Endothelial cell of umbilical vein (primary cell): ENCODE measurements at regions not wholly inside any gene's neighbourhood (a gene's known extent, or its start where the extent isn't known, plus 50 kb on each side); places are given as distances from the start of the nearest gene placed in this dataset.

Source experiments
- BruUV-seq: library from RNA; stranded (reverse); fragments of 400-500 nt; replicated peaks from 2 replicates; lab custom pipeline; 2021; lab: Mats Ljungman, UMichigan
- CTCF ChIA-PET: fragments of 300-600, 350-600 bp; sonication (Branson Sonifier 250); formaldehyde crosslinking; loops from one replicate; lab custom pipeline; 2021; ENCODE audit warnings: antibody characterized with exemption, inconsistent platforms; lab: Charles Lee
- POLR2A ChIA-PET: fragments of 300-600, 350-600 bp; sonication (Branson Sonifier 250); formaldehyde crosslinking; loops from one replicate; lab custom pipeline; 2021; ENCODE audit warnings: antibody characterized with exemption, inconsistent platforms; lab: Charles Lee
- DNase-seq: peaks from one replicate; pipeline ENCODE4 v3.0.0-alpha.2; 2011; ENCODE audit warnings: low read depth, low spot score
- FAIRE-seq: peaks from 2 replicates; lab custom pipeline; 2011; peaks lifted over from hg19 to GRCh38; lab: Jason Lieb, UNC
- H2AFZ ChIP-seq: 2 replicates; pipeline ENCODE4 v1.6.0; 2012; ENCODE audit warnings: low read depth, low read length, control low read depth, inconsistent platforms
- H3K27ac ChIP-seq: 2 replicates; pipeline ENCODE4 v1.5.1; 2011; ENCODE audit warnings: low read depth, mild to moderate bottlenecking, control low read depth, low read length, moderate library complexity; ENCODE audit not compliant: insufficient read depth
- H3K27me3 ChIP-seq, 2 experiments: 2 replicates each; pipeline versions ENCODE4 v1.6.0 to v1.6.1; 2011; ENCODE audit warnings: low read length in 2 of 2, mixed read lengths in 1 of 2; ENCODE audit not compliant: control insufficient read depth in 2 of 2, insufficient read depth in 2 of 2
- H3K36me3 ChIP-seq, 2 experiments: 2 replicates in 1 of 2; 3 replicates in 1 of 2; pipeline ENCODE4 v1.5.1; 2011; ENCODE audit warnings: low read length in 2 of 2, mild to moderate bottlenecking in 1 of 2, moderate library complexity in 1 of 2; ENCODE audit not compliant: control insufficient read depth in 2 of 2, insufficient read depth in 2 of 2; ENCODE audit errors: extremely low read depth in 1 of 2
- H3K4me1 ChIP-seq: 3 replicates; pipeline ENCODE4 v1.5.1; 2011; ENCODE audit warnings: mild to moderate bottlenecking, low read length; ENCODE audit not compliant: control insufficient read depth, insufficient read depth; ENCODE audit errors: extremely low read depth
- H3K4me2 ChIP-seq: 2 replicates; pipeline ENCODE4 v1.6.1; 2011; ENCODE audit warnings: low read length, control low read depth, mixed read lengths; ENCODE audit not compliant: insufficient read depth
- H3K4me3 ChIP-seq, 3 experiments: fragments of 200-600 bp in 1 of 3; sonication (generic), shearing (Covaris generic) in 1 of 3; replicated peaks in 1 of 3; 2 replicates each; pipeline ENCODE4 v1.5.1; 2011 to 2016; ENCODE audit warnings: control low read depth in 3 of 3, low read length in 3 of 3, mild to moderate bottlenecking in 2 of 3, inconsistent platforms in 1 of 3, low read depth in 1 of 3, moderate library complexity in 1 of 3; ENCODE audit not compliant: insufficient read depth in 1 of 3
- H3K79me2 ChIP-seq: 2 replicates; pipeline ENCODE4 v1.6.0; 2012; ENCODE audit warnings: low read length, inconsistent platforms; ENCODE audit not compliant: control insufficient read depth, insufficient read depth
- H3K9ac ChIP-seq: replicated peaks from 2 replicates; pipeline ENCODE3; 2011; ENCODE audit warnings: low read length, control low read depth; ENCODE audit not compliant: insufficient read depth; ENCODE audit errors: extremely low read depth
- H3K9me1 ChIP-seq: replicated peaks from 3 replicates; pipeline ENCODE4 v1.6.0; 2011; ENCODE audit warnings: mild to moderate bottlenecking, low read length; ENCODE audit not compliant: control insufficient read depth, insufficient read depth; ENCODE audit errors: extremely low read depth
- H3K9me3 ChIP-seq: replicated peaks from 2 replicates; pipeline ENCODE4 v1.5.1; 2012; ENCODE audit warnings: low read length, inconsistent platforms; ENCODE audit not compliant: control insufficient read depth, insufficient read depth
- H4K20me1 ChIP-seq: replicated peaks from 2 replicates; pipeline ENCODE3; 2011; ENCODE audit warnings: mild to moderate bottlenecking, low read length; ENCODE audit not compliant: control insufficient read depth, insufficient read depth; ENCODE audit errors: extremely low read depth
- CTCF ChIP-seq, 2 donors: IDR thresholded peaks; 1 replicate in 1 of 2; 2 replicates in 1 of 2; pipeline ENCODE4 v1.5.1; 2011; ENCODE audit warnings: low read length in 2 of 2, mild to moderate bottlenecking in 2 of 2, moderate library complexity in 2 of 2, control low read depth in 1 of 2, inconsistent platforms in 1 of 2, low read depth in 1 of 2; ENCODE audit not compliant: insufficient read depth in 1 of 2; ENCODE audit errors: extremely low read depth in 1 of 2
- EZH2 ChIP-seq: IDR thresholded peaks from 2 replicates; pipeline ENCODE4 v1.6.1; 2012; ENCODE audit warnings: borderline replicate concordance, low read depth, mild to moderate bottlenecking, moderate library complexity, low read length, inconsistent platforms; ENCODE audit not compliant: severe bottlenecking
- GATA2 ChIP-seq: IDR thresholded peaks from 2 replicates; pipeline ENCODE4 v1.7.0; 2011; ENCODE audit warnings: low read depth, mild to moderate bottlenecking, moderate library complexity, mixed read lengths, low read length; ENCODE audit not compliant: insufficient read length, insufficient read depth
- JUN ChIP-seq: IDR thresholded peaks from 2 replicates; pipeline ENCODE4 v1.6.1; 2011; ENCODE audit warnings: borderline replicate concordance, low read depth; ENCODE audit not compliant: insufficient read length, insufficient read depth
- MAX ChIP-seq: IDR thresholded peaks from 2 replicates; pipeline ENCODE4 v1.6.1; 2011; ENCODE audit not compliant: insufficient read depth, insufficient read length
- MYC ChIP-seq: IDR thresholded peaks from one replicate; pipeline ENCODE4 v1.6.1; 2011; ENCODE audit warnings: mild to moderate bottlenecking, low read depth, low read length
- POLR2A ChIP-seq: IDR thresholded peaks from 2 replicates; pipeline ENCODE4 v1.6.1; 2012; ENCODE audit warnings: low read depth, mild to moderate bottlenecking, control low read depth, low read length
- POLR2AphosphoS5 ChIP-seq: IDR thresholded peaks from 2 replicates; pipeline ENCODE4 v1.6.1; 2012; ENCODE audit warnings: low read depth, mild to moderate bottlenecking, control low read depth, low read length, moderate library complexity; ENCODE audit not compliant: insufficient read depth
- dilution Hi-C: fragments of 300-500 bp; cut with MboI; formaldehyde crosslinking; loops from one replicate; pipeline ENCODE4 v1.15.0; 2019; ENCODE audit warnings: low sequenced_read_pairs; ENCODE audit not compliant: extremely low pct_ligation_motif_present
- intact Hi-C: fragments of 100-400 bp; cut with micrococcal nuclease; formaldehyde crosslinking; loops from one replicate; pipeline ENCODE4 v1.10.0; 2022

- H2AFZ ChIP-seq = no peak overlapping the region
- no peak overlapping the region for H3K4me3 ChIP-seq
- ChIA-PET POLR2A (interaction anchor here (0.6 kb wide), 1 partner anchor 252 kb away, joined by 7 read pairs; no protein-coding TSS in a partner anchor), CTCF (no interaction called here)
- TF ChIP-seq POLR2A = no peak
- TF ChIP-seq POLR2AphosphoS5 = no peak
- no peak for TF ChIP-seq GATA2
- no peak for TF ChIP-seq CTCF (IDR thresholded peaks at IDR 0.05; ENCODE audit: extremely low read depth in 1 of 2, insufficient read depth in 1 of 2, low read depth in 1 of 2, low read length in 2 of 2)
- no peaks in the 10 kb centered on the region for H3K27me3 ChIP-seq
- DNase-seq (no peak), FAIRE-seq (no peak)
- no peak overlapping the region for H3K4me2 ChIP-seq
- no peak overlapping the region for H3K9ac ChIP-seq
- BruUV-seq = no TSS peak
- no peaks in the 10 kb centered on the region for H3K79me2 ChIP-seq
- H3K36me3 ChIP-seq = no peaks in the 10 kb centered on the region
- H4K20me1 ChIP-seq = no peaks in the 10 kb centered on the region
- H3K4me1 ChIP-seq = no peaks in the 10 kb centered on the region
- intact Hi-C loops (no loop called here), dilution Hi-C loops (no loop called here)
- H3K9me1 ChIP-seq = no peaks in the 10 kb centered on the region
- H3K27ac ChIP-seq = no peak overlapping the region
- no peaks in the 10 kb centered on the region for H3K9me3 ChIP-seq
Measured at GRCh38 chr4:4914965-4915845, 55.7 kb downstream of the MSX1 start.

- H3K27ac ChIP-seq = no peak overlapping the region
- no peaks in the 10 kb centered on the region for H3K4me1 ChIP-seq
- no peaks in the 10 kb centered on the region for H3K27me3 ChIP-seq
- H3K79me2 ChIP-seq = no peaks in the 10 kb centered on the region
- H3K4me3 ChIP-seq = no peak overlapping the region
- no peaks in the 10 kb centered on the region for H3K9me1 ChIP-seq
- no peaks in the 10 kb centered on the region for H3K36me3 ChIP-seq
- DNase-seq = no peak
- FAIRE-seq = no peak
- H4K20me1 ChIP-seq = no peaks in the 10 kb centered on the region
- dilution Hi-C loops = no loop called here
- H3K9ac ChIP-seq = no peak overlapping the region
- H2AFZ ChIP-seq = no peak overlapping the region
- no peak for TF ChIP-seq POLR2A
- TF ChIP-seq MYC = no peak
- no peak for TF ChIP-seq POLR2AphosphoS5
- no peak for TF ChIP-seq MAX
- TF ChIP-seq JUN = no peak
- no peak for TF ChIP-seq CTCF (IDR thresholded peaks at IDR 0.05; ENCODE audit: extremely low read depth in 1 of 2, insufficient read depth in 1 of 2, low read depth in 1 of 2, low read length in 2 of 2)
- no peak for TF ChIP-seq EZH2
- CTCF ChIA-PET = no interaction called here
- no TSS peak for BruUV-seq
- intact Hi-C loops = no loop called here
- no peak overlapping the region for H3K4me2 ChIP-seq
- H3K9me3 ChIP-seq = no peaks in the 10 kb centered on the region
- POLR2A ChIA-PET = no interaction called here
Measured at GRCh38 chr4:4918067-4918466, 58.6 kb downstream of the MSX1 start.
